ENCODE measurements at regions not wholly inside any gene's neighbourhood (a gene's known extent, or its start where the extent isn't known, plus 50 kb on each side); places are given as distances from the start of the nearest gene placed in this dataset.

GRCh38 chr17:77808686-77809425, 149.6 kb upstream of the TNRC6C start:
- DNase-seq = no peak

- no peak for DNase-seq
These were observed 148.7 kb upstream of the TNRC6C start for GRCh38 chr17:77809814-77810213.

- DNase-seq = peak; percentile 29
These were observed 148.0 kb upstream of the TNRC6C start for GRCh38 chr17:77810536-77810935.

- no peak for DNase-seq
These were observed 147.0 kb upstream of the TNRC6C start for GRCh38 chr17:77811521-77811920.

DNA sequence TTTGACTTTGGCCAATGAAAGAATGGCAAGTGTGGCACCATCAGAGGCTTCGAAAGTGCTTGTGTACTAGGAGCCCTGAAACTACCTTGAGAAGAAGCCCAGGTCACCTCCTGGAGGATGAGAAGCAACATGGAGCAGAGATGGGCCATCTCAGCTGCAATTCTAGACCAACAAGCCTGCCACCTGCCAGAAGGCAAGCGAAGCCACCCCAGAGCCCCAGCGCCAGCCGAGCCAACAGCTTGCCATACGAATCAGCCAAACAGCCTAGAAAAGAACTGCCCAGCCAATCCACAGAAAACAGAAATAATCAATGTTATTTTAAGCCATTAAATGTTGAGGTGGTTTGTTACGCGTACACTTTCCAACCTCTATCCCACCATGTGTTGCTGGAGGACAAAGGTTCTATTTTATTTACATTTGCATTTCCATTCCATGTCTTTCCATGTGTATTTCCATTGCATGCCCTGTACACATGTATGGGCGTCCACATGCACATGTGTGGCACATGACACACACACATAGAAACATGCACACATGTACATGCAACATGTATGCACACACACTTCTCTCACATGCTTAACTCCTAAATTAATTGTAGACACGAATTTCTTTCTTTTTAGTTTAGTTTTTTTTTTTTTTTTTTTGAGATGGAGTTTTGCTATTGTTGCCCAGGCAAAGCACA, 144.3 kb upstream of the TNRC6C start:
- no peak for DNase-seq

GRCh38 chr17:77815127-77815905, 143.2 kb upstream of the TNRC6C start:
- DNase-seq = no peak

- DNase-seq = peak; percentile 61
These were observed 140.6 kb upstream of the TNRC6C start for GRCh38 chr17:77817953-77818352.

GRCh38 chr17:77819497-77819896, 139.0 kb upstream of the TNRC6C start:
- no peak for DNase-seq

DNA sequence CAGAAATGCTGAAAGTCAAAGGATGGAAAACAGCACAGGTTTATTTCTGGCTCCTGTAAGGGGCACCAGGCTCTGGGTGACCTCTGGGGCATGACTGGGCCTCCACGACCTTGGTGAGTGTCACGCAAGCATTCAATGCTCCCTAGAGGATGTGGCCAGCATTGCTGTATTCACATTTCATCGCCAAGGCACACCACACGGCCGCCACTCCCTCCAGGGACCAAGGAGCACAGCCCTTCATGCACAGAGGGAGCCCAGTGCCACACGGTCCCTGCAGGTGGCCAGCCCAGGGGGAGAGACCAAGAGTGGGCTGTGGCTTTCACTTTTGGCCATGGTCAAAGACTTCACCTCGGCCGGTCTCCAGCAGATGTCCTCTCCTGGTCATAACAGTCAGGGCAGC, 137.4 kb upstream of the TNRC6C start:
- DNase-seq = no peak

DNA sequence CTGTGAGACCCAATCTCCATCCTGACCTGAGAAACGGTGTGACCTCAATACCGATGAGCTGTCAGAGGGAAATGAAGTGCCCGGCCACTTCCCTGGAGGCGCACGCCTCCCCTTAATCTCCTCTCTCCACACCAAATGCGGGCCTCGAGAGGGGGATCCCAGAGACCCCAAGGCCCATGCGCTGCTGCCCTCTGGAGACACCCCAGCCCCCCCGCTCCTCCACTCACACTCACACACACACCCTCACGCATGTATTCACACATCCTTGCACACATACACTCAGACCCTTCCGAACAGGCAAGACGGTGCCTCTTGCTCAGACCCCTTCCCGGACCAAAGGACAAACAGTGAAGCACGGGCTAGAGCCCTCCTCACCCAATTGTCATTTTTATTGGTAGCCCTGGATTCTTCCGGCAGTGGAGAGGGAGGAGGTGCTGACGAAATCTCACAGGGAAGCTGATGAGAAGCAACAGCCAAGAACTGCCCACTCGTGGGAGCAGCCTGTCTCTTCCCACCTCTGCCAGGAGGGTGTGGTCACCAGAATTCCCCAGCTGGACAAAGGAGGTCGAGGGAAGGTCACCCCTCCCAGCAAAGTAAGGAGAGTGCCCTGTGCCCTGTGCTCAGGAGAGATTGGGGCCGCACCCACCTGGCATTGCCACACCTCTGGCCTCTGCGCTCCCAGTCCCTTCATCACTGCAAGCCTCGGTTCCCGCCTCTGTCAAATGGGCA, 136.0 kb upstream of the TNRC6C start:
- no peak for DNase-seq

DNA sequence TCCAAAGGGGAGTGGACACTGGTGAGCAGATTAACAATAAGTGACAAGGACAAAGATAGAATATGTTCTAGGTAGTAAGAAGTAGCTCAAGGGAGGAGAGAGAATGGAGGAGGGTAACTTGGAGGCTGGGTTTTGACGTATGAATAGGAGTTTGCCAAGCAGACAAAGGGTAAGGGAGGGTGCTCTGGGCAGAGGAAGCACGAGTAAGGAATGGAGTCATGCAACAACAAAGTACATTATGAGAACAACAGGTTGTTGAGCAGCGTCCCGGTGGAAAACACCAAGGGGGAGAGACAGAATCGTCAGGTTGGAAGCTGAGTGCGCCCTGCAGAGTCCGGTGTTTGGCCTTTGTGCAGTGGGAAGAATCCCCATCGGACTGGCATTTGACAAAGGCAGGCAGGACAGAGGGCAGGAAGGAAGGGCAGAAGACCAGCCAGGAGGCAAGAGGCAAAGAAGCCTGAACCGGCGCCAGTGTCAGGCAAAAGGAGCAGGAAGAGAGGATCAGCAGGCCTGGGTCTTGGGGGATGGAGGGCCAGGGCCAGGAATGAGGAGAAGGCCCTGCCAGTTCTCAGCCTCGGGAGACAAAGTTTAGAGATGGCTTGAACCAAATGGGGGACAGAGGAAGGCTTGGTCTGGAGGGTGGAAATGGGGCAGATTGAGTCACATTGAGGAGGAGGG, 134.3 kb upstream of the TNRC6C start:
- DNase-seq = no peak

- DNase-seq = no peak
These were observed 133.7 kb upstream of the TNRC6C start for GRCh38 chr17:77824780-77825280.

GRCh38 chr17:77825621-77826020, 132.9 kb upstream of the TNRC6C start:
- no peak for DNase-seq

DNA sequence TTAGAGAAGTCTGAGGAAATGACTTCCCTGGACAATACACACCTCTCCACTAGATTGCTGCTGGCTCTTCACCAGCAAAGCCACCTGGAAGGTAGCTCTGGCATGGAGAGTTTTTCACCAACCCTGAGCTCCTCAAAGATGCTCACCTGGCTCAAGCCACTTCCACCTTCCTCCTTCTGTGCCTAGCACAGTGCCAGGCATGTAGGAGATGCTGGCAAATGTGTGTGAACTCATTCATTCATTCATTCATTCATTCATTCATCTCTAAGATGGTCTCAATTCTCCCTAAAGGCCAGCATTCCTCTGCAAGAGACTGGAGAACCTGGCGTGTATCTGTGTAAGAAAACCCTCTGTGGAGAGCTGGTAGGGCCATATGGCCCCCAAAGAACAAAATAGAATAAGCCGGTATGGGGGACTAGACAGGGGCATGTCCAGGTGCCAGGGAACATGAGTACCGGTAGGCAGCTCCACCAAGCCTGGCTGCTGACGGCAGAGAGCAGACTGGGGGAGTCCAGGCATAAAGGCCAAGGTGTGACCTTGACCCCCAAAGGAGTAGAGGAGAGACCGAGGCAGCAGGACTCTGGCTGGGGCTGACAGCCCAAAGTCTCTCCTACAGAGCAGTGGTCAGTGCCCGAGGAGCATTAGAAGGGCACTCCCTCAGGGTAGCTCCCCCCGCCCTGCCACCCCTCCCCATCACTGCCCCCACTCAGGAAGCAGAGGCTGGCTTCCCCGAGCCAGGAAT, 132.2 kb upstream of the TNRC6C start:
- DNase-seq = no peak

- no peak for DNase-seq
These were observed 131.5 kb upstream of the TNRC6C start for GRCh38 chr17:77827039-77827438.

GRCh38 chr17:77827511-77827910, 131.0 kb upstream of the TNRC6C start:
- no peak for DNase-seq

GRCh38 chr17:77828749-77829539, 129.6 kb upstream of the TNRC6C start:
- DNase-seq = no peak

DNA sequence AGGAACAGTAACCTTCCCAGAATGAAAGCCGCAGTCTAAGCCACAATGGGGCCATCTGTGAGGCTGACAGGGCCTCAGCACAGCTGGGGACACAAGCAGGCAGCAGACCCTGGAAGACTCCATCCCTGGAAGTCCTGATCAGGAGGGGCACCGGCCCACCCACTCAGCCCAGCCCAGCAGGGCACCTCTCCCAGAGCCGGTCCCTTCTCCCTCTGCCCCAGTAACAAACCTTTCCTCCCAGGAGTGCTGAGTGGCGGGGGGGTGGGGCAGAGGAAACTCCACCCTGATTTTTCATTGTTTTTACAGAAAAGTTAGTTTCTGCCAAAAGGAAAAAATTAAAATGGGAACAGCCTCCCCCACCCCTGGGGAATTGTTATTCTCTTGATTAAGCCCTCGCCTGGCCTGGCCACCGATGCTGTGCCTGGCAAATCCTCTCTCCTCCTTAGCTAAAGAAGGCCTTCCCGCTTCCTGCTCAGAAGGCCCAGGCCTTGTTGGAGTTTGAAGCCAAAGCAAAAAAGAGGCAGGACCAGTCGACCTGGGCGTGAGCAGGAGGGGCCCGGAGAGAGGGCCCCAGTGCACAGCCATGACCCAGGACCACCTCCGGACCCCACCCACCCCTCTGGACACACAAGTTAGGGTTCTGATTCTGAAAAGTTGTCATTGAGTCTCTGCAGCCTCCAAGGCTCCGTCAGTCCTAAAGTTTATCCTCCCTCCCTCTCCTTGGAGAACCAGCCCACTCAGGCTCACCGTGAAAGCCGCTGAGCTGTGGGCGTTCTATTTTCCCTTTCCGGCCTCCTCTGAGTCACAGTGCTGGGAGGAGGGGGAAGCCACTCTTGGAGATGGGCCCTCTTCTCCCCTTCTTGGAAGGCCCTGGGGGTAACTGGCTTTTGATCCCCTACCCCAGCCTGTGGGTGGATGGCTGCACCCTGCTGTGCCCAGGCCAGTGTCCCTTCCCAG, 128.4 kb upstream of the TNRC6C start:
- DNase-seq = peak; percentile 78

GRCh38 chr17:77830816-77831473, 127.6 kb upstream of the TNRC6C start:
- no peak for DNase-seq
